Hepatocyte (in vitro differentiated cells): ENCODE measurements at regions not wholly inside any gene's neighbourhood (a gene's known extent, or its start where the extent isn't known, plus 50 kb on each side); places are given as distances from the start of the nearest gene placed in this dataset.

ENCODE experiments used
- EZH2 ChIP-seq: fragments of 200-600 bp; sonication (generic); IDR thresholded peaks from 2 replicates; pipeline ENCODE4 v1.6.1; 2016; ENCODE audit warnings: antibody characterized with exemption, mild to moderate bottlenecking, borderline replicate concordance
- EZH2phosphoT487 ChIP-seq: fragments of 200-600 bp; sonication (generic); IDR thresholded peaks from one replicate; pipeline ENCODE4 v1.6.1; 2018; ENCODE audit warnings: antibody characterized with exemption, mild to moderate bottlenecking, low read depth, moderate library complexity; ENCODE audit not compliant: unreplicated experiment, severe bottlenecking
- TF ChIP-seq, protein P1 (sequence below): fragments of 200-600 bp; sonication (generic); IDR thresholded peaks from 2 replicates; pipeline ENCODE4 v1.5.1; 2016; ENCODE audit warnings: antibody characterized with exemption, mild to moderate bottlenecking; ENCODE audit not compliant: poor library complexity

DNA sequence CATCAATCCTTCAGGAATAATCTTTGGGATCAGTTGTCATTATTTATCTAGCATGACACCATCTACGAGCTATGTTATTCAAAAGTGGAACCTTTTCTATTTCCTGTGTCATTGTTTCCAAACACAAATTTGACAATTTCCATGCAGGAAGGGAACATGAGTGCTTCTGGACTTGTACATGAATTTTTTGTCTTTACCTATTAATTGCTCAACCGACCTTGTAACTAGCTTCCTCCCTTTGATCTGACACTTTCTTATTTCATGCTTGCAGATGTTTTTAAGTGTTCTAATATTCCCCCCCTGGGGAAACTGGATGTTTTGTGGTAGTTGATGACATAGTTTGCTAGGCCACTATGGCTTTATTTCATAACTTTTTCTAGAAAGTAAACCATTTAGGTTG lies 139.4 kb downstream of the BMP2 start:
- TF ChIP-seq EZH2phosphoT487 (no peak), EZH2 (no peak)
- TF ChIP-seq, protein P1, sequence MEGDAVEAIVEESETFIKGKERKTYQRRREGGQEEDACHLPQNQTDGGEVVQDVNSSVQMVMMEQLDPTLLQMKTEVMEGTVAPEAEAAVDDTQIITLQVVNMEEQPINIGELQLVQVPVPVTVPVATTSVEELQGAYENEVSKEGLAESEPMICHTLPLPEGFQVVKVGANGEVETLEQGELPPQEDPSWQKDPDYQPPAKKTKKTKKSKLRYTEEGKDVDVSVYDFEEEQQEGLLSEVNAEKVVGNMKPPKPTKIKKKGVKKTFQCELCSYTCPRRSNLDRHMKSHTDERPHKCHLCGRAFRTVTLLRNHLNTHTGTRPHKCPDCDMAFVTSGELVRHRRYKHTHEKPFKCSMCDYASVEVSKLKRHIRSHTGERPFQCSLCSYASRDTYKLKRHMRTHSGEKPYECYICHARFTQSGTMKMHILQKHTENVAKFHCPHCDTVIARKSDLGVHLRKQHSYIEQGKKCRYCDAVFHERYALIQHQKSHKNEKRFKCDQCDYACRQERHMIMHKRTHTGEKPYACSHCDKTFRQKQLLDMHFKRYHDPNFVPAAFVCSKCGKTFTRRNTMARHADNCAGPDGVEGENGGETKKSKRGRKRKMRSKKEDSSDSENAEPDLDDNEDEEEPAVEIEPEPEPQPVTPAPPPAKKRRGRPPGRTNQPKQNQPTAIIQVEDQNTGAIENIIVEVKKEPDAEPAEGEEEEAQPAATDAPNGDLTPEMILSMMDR: no peak
